ENCODE measurements at regions not wholly inside any gene's neighbourhood (a gene's known extent, or its start where the extent isn't known, plus 50 kb on each side); places are given as distances from the start of the nearest gene placed in this dataset.

DNA sequence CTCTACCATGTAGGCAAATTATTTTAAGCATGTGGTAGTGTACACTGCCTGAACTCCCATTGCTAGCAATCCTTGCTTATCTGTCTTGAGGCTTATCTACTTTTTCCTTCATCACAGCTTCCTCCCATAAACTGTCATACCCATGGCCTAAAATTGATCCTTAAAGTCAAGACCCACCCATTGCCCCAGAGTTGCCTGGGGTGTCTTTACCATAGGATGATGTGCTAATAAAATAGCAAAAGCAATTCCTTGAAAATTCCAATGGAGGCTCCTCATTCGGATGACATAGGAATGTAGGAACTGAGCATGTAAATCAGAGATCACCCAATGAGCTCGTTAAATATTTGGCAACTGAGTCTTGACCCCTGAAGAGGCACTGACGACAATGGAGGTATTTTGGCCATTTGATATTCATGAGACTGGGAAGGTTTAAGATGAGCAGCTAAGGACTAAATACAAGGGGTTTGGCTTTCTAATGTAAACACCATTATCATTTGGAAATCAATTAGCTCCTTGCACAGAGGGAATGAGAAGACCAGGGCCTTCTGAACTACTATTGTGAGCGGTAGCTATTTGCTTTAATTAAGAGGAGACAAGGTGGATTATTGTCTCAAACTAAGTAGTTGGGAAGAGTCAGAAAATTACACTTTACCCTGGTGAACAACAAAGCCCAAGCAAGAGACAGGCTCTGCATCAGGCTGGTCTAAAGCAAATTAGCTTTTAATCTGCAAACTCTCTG lies 234.9 kb downstream of the GATA3 start:
- Histone ChIP-seq H3K36me3 (ENCODE audit: control insufficient read depth, low read length) (no peaks in the 10 kb centered on the region), H3K27ac (ENCODE audit: low read depth, low read length) (no peak overlapping the region), H3K27me3 (ENCODE audit: control insufficient read depth, low read length) (no peaks in the 10 kb centered on the region), H3K9me3 (ENCODE audit: control insufficient read depth, insufficient read depth, low read length) (no peaks in the 10 kb centered on the region), H3K4me1 (ENCODE audit: control insufficient read depth, low read length) (no peaks in the 10 kb centered on the region), H3K79me2 (ENCODE audit: control insufficient read depth, low read length) (no peaks in the 10 kb centered on the region), H3K9me2 (replicated peaks; ENCODE audit: control insufficient read depth, low read length) (no peaks in the 10 kb centered on the region), H3K4me2 (ENCODE audit: low read length) (no peak overlapping the region), H3K4me3 (ENCODE audit: low read length) (no peak overlapping the region), H4K20me1 (ENCODE audit: control insufficient read depth, insufficient read depth, low read depth, low read length) (no peaks in the 10 kb centered on the region), H3F3A (ENCODE audit: control insufficient read depth, insufficient read depth) (no peaks in the 10 kb centered on the region)
- TF ChIP-seq, protein P1, sequence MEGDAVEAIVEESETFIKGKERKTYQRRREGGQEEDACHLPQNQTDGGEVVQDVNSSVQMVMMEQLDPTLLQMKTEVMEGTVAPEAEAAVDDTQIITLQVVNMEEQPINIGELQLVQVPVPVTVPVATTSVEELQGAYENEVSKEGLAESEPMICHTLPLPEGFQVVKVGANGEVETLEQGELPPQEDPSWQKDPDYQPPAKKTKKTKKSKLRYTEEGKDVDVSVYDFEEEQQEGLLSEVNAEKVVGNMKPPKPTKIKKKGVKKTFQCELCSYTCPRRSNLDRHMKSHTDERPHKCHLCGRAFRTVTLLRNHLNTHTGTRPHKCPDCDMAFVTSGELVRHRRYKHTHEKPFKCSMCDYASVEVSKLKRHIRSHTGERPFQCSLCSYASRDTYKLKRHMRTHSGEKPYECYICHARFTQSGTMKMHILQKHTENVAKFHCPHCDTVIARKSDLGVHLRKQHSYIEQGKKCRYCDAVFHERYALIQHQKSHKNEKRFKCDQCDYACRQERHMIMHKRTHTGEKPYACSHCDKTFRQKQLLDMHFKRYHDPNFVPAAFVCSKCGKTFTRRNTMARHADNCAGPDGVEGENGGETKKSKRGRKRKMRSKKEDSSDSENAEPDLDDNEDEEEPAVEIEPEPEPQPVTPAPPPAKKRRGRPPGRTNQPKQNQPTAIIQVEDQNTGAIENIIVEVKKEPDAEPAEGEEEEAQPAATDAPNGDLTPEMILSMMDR (IDR thresholded peaks at IDR 0.05; ENCODE audit: low read depth, low read length, poor library complexity, severe bottlenecking): no peak
- no peak for TF ChIP-seq EZH2phosphoT487 (IDR thresholded peaks at IDR 0.05; ENCODE audit: borderline replicate concordance, low read length)

DNA sequence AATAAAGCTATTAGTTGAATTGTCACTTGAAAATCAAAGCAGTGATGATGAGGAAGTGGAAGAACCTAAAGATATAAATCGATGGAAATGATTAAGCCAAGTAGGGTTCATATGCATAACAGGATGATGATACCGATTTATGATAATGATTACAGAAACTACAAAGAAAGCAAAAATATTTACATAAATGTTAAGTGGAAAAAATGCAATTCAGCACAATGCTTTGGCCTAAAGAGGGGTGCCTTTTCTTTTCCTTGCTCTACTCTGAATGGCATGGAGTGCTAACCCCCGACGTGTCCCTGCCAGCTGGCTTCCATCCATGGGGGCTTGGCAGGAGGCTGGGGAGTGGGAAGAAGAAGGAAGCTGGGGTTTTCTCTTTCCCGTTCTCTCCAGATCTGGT lies 240.3 kb downstream of the GATA3 start:
- H3F3A ChIP-seq (ENCODE audit: control insufficient read depth, insufficient read depth): no peaks in the 10 kb centered on the region
- no peaks in the 10 kb centered on the region for H3K36me3 ChIP-seq (ENCODE audit: control insufficient read depth, low read length)
- H3K4me1 ChIP-seq (ENCODE audit: control insufficient read depth, low read length): no peaks in the 10 kb centered on the region
- H3K4me2 ChIP-seq (ENCODE audit: low read length): no peak overlapping the region
- H3K9me2 ChIP-seq (replicated peaks; ENCODE audit: control insufficient read depth, low read length): no peaks in the 10 kb centered on the region
- H3K9me3 ChIP-seq (ENCODE audit: control insufficient read depth, insufficient read depth, low read length): no peaks in the 10 kb centered on the region
- no peaks in the 10 kb centered on the region for H3K27me3 ChIP-seq (ENCODE audit: control insufficient read depth, low read length)
- H3K27ac ChIP-seq (ENCODE audit: low read depth, low read length): no peak overlapping the region
- no peak overlapping the region for H3K4me3 ChIP-seq (ENCODE audit: low read length)
- no peaks in the 10 kb centered on the region for H3K79me2 ChIP-seq (ENCODE audit: control insufficient read depth, low read length)
- TF ChIP-seq, protein P1 (IDR thresholded peaks at IDR 0.05; ENCODE audit: low read depth, low read length, poor library complexity, severe bottlenecking): no peak
- TF ChIP-seq EZH2phosphoT487 (IDR thresholded peaks at IDR 0.05; ENCODE audit: borderline replicate concordance, low read length): no peak
- H4K20me1 ChIP-seq (ENCODE audit: control insufficient read depth, insufficient read depth, low read depth, low read length): no peaks in the 10 kb centered on the region

DNA sequence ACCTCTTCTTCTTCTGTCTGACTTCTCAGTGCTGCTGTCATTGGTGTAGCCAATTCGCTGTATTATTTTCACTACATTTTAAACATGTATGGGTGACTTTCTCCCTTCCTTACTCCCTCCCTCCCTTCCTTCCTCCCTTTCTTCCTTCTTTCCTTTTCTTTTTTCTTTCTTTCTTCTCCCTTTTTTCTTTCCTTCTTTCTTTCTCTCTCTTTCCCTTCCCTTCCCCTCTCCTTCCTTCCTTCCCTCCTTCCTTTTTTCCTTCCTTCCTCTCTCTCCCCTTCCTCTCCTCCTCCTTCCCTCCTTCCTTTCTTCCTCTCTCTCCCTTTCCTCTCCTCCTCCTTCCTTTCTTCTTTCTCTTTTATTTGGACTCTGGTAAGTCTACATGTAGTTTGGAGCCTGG lies 240.8 kb downstream of the GATA3 start:
- Histone ChIP-seq H3K27ac (ENCODE audit: low read depth, low read length) (no peak overlapping the region), H3K9me3 (ENCODE audit: control insufficient read depth, insufficient read depth, low read length) (no peaks in the 10 kb centered on the region), H3K36me3 (ENCODE audit: control insufficient read depth, low read length) (no peaks in the 10 kb centered on the region), H3K9me2 (replicated peaks; ENCODE audit: control insufficient read depth, low read length) (no peaks in the 10 kb centered on the region), H3F3A (ENCODE audit: control insufficient read depth, insufficient read depth) (no peaks in the 10 kb centered on the region), H4K20me1 (ENCODE audit: control insufficient read depth, insufficient read depth, low read depth, low read length) (no peaks in the 10 kb centered on the region), H3K79me2 (ENCODE audit: control insufficient read depth, low read length) (no peaks in the 10 kb centered on the region), H3K27me3 (ENCODE audit: control insufficient read depth, low read length) (no peaks in the 10 kb centered on the region), H3K4me2 (ENCODE audit: low read length) (no peak overlapping the region), H3K4me1 (ENCODE audit: control insufficient read depth, low read length) (no peaks in the 10 kb centered on the region), H3K4me3 (ENCODE audit: low read length) (no peak overlapping the region)
- no peak for TF ChIP-seq EZH2phosphoT487 (IDR thresholded peaks at IDR 0.05; ENCODE audit: borderline replicate concordance, low read length)
- TF ChIP-seq, protein P1 (IDR thresholded peaks at IDR 0.05; ENCODE audit: low read depth, low read length, poor library complexity, severe bottlenecking): no peak

Data from DOHH2 (cell line).